HG02571 (cell line): ENCODE measurements at regions not wholly inside any gene's neighbourhood (a gene's known extent, or its start where the extent isn't known, plus 50 kb on each side); places are given as distances from the start of the nearest gene placed in this dataset.
A peak's percentile ranks its signal among the peaks of the same experiment; 100 is the strongest.
"Not testable (repeated sequence)": the region's sequence is repeated elsewhere in the genome, so short reads cannot be mapped to it uniquely, and the experiment has no call there.

ENCODE experiments used
- ATAC-seq: cut with Tn5 transposase; IDR thresholded peaks from one replicate; pipeline ENCODE4 v1.9.1; 2021; ENCODE audit warnings: mild to moderate bottlenecking, moderate library complexity; ENCODE audit not compliant: unreplicated experiment

DNA sequence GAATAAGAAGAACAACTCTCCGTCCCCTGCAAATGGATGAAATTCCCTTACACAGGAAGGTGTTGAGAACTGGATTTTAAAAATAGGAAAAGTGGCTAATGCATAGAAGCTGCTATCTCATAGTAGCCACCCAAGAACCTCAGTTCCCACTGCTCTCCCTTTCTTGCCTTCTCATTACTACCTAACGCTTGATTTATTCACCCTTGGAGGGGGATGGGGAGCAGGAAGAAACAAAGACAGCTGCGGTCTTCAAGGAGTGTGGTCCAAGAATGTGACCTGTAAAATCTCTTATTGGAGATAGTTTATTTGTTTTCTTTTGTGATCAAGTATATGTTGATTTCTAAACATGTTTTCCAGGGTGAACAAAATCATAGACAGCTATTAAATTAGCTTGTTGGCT lies 274.1 kb upstream of the CTNNB1 start:
- no peak for ATAC-seq

DNA sequence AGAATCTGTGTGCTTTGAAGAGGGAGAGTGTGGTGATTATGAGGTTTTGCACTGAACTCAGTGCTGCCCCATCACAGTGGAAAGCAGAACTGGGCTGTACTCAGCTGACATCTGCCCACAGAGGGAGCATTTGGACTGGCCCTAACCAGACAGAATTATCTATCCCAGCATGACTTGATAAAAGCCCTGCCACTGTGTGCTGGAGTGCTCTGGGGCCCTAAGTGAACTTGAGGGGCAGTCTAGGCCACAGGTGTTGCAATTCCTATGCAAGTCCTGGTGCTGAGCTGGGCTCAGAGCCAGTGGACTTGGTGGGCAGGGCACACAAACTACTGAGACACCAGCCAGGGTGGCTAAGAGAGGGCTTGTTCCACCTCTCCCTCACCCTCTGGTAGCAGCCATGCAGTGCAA lies 269.2 kb upstream of the CTNNB1 start:
- no peak for ATAC-seq

DNA sequence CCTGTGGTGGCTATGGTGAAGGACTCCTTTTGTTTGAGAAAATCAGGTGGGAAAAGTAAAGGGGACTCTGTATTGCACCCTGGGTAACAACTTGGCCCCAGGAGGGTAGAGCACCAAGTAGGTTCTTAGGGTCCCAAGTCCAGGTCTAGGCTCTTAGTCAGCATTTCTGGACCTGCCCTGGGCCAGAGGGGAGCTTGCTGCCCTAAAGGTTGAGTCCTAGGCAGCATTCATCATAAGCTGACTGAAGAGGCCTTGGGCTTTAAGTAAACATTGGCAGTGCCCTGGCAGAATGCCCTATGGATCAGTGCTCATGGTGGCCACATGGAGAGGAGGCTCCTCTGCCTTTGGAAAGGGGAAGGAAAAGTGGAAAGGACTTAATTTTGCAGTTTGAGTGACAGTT lies 268.5 kb upstream of the CTNNB1 start:
- ATAC-seq = no peak

DNA sequence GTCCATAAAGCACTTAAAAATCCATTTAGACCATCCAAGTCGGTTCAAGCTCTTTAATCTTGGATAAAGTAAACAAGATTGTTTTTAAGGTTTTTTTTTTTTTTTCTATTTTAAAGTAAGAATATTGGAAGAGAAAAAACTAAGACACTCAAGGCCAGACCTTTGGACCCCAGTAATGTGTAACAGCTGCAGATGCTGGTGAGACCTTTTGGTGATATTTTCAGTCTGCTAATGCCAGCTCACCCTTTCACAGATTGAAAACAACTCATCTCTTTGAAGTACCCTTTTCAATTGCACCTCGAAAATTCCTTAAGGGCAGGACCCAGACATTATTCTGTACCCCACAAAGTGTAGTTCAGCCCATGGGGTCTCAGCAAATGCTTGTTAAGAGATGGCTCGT lies 260.7 kb upstream of the CTNNB1 start:
- ATAC-seq = no peak

DNA sequence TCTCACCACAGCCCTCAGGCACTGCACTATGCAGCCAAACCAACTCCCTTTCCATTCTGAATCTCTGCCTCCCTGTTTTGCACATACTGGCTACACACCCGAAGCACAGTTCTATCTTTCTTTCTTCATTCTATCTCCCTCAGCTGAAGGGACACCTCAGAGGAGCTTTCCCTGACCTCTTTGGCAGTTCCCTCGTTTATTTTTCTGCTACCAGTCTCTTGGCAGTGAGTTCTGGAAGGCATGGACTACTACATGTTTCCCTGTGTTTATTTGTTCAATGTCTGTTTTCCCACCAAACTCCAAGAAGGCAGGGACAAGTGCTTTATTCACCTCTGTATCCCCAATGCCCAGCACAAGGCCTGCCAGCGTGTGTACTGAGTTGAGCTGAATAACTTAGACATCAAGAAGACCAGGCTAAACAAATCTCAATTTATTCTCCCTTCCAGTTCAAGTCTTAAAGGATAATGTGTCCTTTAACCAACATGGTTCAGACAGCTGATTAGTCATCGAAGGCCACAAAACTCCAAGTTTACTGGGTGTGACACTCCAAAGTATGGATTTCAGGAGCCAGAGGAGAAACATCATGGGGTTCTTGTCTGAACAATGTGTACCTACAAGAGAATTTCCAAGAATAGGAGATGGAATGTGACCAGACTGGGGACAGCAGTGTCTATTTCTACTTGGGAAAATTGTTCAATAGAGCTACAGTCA lies 260.1 kb upstream of the CTNNB1 start:
- ATAC-seq = no peak

DNA sequence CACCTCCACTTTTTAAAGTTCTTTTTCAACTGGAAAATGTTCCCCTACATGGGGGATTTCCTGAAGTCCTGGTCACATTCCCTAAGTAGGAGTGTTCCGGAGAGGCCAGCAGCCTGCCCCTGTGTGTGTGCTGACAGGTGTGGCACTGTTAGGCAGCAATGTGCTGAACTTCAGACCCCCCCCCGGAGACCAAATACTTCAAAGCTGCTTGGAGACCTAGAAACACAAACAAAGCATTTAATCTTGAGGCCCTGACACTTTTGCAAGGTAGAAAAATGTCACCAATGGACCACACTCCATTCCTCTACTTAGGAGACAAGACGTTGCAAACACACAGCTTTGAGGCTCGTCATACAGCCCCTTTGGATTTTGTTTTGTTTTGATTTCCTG lies 259.6 kb upstream of the CTNNB1 start:
- ATAC-seq = no peak

DNA sequence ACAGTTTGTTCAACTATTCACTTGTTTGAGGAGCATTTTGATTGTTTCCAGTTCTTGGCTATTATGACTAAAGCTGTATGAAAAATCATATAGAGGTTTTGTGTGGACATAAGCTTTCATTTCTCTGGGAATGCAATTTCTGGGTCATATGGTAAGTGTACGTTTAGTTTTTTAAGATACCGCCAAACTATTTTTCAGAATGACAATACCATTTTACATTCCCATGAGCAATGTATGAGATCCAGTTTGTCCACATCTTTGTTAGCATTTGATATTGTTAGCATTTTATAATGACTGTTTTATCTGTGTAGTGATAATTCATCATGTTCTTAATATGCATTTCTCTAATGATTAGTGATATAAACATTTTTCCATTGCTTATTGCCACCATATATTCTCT lies 258.7 kb upstream of the CTNNB1 start:
- ATAC-seq = no peak

DNA sequence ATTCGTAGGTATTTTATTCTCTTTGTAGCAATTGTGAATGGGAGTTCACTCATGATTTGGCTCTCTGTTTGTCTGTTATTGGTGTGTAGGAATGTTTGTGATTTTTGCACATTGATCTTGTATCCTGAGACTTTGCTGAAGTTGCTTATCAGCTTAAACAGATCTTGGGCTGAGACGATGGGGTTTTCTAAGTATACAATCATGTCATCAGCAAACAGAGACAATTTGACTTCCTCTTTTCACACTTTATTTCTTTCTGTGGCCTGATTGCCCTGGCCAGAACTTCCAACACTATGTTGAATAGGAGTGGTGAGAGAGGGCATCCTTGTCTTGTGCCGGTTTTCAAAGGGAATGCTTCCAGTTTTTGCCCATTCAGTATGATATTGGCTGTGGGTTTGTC lies 252.3 kb upstream of the CTNNB1 start:
- not testable (repeated sequence) for ATAC-seq

DNA sequence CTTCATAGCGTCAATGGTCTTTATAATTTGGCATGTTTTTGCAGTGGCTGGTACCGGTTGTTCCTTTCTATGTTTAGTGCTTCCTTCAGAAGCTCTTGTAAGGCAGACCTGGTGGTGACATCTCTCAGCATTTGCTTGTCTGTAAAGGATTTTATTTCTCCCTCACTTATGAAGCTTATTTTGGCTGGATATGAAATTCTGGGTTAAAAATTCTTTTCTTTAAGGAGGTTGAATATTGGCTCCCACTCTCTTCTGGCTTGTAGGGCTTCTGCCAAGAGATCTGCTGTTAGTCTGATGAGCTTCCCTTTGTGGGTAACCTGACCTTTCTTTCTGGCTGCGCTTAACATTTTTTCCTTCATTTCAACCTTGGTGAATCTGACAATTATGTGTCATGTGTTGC lies 250.0 kb upstream of the CTNNB1 start:
- ATAC-seq = not testable (repeated sequence)

DNA sequence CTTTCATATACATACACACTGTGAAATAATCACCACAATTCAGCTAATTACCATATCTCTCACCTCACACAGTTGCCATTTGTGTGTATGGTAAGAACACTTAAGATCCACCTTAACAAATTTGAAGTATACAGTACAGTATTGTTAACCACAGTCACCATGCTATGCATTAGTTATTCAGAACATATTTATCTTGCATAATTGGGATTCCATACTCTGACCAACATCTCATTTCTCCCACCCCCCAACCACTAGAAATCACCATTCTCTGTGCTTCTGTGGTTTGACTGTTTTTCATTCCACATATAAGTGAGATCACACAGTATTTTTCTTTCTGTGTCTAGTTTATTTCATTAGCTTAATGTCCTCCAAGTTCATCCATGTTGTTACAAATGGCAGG lies 247.7 kb upstream of the CTNNB1 start:
- no peak for ATAC-seq

DNA sequence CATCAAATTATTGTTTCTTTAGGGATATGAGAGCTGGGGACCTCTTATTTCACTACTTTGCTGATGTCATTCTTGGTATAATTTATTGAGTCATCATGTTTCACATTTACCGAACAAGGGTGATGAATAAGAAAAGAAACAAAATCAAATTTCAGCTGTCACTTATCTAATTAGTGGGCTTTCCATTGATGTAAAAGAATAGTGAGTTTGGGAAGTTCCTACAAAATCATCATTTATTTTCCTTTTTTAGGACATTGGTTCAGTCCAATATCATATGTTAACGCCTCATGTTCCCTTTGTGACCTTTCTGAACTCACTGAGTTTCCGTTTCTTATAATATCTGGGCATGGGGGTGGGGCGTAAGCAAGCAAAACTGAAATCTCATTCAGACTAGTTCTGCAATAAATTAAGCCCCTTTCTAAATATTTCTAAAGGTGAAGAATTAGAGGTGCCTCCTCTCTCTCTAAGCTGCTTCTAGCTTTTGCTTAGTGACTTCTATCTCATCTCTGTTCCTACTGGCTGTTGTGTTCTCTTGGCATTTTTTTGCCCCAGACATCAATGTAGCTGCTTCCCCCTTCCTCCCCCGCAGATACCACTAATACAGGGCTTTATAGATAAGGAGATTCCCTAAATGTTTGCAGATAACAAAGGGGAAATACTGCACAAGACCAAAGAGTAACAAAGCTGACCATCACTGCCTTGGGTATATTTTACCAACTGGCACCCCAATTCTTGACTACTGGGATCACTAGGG lies 238.0 kb upstream of the CTNNB1 start:
- no peak for ATAC-seq

DNA sequence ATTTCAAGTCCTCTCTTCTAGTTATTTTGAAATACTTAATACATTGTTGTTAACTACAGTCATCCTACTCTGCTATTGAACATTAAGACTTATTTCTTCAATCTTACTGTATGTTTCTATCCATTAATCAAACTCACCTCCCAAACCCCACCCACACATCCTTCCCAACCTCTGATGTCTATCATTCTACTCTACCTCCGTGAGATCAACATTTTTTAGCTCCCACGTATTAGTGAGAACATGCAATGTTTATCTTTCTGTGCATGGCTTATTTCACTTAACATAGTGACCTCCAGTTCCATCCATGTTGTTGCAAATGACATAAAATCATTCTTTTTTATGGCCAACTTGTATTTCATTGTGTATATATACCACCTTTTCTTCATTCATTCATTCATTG lies 236.6 kb upstream of the CTNNB1 start:
- ATAC-seq = no peak

DNA sequence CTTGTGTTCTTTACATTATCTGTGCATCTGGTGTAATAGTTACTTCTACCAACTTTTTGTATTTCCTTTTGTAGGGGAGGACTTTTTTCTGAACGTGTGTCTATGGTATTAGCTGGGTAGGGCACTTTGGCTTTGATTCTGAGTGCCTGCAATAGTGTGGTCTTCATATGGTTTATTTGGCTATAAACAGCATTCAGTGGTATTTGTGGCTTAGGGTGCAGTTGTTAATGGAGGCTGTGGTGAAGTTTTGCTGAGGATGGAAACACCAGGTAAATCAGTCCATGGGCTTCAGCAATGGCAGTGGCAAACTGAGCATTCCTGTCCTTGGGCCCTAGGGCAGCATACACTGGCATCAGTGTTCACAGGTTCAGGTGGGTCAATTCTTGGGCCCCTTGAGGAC lies 230.6 kb upstream of the CTNNB1 start:
- ATAC-seq = no peak

DNA sequence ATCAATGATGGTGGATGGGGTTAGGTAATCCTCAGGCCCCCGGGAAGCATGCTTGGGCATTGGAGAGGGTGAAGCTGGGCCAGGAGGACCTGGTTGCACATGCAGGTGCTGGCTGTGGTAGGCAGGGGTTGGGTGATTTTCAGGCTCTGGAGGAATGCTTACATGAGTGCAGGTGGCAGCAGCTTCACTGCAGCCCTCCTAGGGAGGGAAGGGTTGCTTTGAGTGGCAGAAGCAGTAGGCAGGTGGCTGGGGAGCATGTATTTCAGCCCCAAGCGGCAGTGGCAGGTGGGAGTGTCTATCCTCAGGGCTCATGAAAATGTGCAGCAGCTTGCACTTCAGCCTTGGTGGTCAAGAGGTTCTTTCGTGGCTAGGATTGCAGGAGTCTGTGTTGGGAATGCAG lies 230.0 kb upstream of the CTNNB1 start:
- no peak for ATAC-seq

DNA sequence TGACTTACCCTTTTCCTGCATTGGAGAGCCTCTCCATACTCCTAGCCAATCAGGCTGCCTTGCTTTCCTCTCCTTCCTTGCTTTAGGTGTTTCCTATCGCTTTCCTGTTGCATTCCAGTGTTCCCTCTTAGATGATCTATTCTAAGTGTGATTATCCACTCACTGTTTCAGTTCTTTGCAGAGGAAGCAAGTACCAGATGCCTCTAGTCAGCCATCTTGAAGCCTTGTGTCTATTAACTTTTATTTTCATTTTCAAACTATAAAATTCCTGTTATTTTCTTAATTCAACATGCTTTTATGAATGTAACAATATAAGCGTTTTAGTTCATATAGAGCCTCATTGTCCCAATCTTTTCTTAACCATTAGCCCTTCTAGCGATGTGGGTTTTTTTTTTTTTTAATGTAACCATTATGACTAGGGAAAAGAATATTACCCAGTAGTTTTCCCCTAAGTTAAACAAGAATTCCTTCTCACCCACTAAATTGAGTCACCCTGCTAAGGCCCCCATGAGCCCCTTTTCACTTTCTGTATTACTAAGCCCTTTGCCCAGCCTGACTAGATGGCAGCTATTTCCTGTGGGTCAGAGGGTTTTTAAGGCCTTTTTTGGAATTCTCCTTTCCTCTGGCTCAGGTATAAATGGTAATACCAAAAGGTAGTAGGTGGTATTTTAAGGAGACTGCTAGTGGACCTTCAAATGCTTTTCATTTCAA lies 229.4 kb upstream of the CTNNB1 start:
- no peak for ATAC-seq

DNA sequence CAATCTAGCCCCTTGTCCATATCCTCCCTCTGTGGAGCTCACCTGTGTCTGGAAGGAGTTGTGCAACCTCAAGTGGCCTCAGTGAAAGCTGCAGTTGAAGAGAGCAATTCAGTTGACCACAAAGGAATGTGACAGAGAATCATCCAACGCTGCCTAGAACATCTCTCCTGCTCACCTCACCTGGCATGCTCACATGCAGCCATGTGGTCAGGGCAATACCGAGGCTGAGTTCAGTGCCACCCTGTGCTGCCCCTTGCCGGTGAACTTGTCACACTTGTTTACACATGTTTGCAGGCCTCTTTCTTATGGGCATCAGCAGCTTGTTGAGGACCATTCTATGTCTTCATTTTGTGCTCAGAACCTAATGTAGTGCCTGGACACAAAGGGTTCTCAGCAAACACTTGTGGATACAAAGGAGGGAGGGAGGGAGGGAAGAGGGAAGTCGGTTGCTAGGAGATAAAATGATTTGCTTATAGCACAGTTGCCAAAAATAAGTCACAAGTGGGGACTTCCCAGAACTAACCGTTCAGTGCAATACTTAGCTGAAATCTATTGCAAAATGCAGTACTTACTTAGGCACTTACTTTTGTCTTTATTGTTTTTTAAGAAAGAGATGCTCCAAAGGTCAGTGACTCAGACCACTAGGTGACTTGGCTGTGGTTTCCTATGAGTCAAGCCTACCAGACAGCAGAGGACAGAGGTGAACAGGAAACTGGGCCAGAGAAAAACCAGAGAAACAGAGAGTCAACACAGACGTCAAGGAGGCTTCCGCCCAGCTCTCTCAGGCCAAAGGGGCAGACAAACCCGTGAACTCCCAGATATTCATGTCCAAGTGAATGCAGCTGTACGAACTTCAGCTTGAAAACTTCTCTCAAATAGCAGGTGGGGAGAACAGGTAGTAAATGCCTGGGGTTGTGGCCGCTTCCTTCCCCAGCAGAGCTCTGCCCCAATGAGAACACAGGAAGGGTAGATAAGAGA lies 227.8 kb upstream of the CTNNB1 start:
- ATAC-seq = peak; percentile 96

DNA sequence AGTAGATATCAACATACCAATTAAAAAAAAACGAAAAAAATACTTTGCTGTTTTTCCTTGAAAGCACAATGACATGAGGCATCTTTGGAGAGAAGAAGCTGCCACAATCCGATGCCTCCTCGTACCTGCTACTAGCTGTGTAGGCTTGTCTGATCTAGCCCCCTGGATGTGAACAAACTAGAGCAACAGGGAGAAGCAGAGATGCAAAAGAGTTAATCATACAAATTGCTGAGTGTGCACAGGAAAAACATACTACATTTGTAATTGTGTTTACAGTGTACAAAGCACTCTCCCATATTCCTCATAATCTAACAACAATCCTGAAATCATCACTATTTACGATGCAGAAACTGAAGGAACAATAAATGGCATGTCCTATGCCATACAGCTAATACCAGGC lies 227.0 kb upstream of the CTNNB1 start:
- no peak for ATAC-seq

DNA sequence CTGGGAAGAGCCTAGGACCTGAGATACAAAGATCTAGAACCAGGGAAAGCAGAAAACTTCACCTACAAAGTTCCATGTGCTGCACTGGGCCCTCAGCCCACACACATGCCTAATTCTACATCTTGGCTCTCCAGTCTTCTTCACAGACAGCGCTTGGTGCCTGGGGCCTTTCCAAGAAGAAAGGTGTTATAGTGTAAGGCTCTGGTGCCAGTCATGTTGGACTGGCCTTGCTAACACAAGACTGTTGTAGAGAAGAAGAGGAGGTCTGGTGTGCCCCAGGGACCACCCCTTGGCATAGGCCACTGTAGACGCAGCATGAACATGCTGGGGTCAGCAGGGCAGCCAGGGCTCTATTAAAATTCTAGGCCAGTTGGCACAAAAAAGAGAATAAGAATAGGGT lies 226.2 kb upstream of the CTNNB1 start:
- no peak for ATAC-seq

DNA sequence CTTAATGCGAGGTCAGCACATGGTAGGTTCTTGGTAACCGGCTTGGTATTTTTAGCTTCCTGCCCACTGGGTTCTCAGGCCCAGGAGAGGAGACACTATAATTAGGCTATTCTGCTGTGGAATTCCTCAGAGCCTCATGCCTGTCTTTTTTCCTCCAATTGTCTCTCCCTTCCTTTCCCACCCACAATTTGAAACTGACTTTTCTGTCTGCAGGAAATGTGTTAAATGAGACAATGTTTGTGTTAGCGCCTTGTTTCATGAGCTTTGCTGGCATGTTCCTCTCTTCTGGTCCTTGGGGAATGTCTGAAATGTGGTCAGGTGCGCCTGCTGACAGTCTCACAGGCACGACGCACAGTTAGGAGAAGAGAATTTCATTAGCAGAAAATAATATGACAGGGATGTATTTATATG lies 223.6 kb upstream of the CTNNB1 start:
- no peak for ATAC-seq

DNA sequence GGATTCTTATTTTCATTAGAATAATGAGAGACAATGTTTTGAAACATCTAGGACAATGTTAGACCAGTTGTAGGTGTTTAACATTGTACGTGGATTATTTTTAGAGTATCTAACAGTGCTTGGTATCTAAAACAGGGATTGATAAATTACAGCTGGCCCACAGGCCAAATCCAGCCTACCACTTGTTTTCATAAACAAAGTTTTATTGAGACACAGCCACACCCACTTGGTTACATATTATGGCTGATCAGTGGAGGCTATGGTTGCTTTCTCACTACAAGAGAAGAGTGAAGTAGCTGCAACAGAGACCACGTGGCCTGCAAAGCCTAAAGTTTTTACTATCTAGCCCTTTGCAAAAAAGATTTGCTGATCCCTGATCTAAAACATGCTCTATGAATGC lies 223.1 kb upstream of the CTNNB1 start:
- ATAC-seq = no peak

DNA sequence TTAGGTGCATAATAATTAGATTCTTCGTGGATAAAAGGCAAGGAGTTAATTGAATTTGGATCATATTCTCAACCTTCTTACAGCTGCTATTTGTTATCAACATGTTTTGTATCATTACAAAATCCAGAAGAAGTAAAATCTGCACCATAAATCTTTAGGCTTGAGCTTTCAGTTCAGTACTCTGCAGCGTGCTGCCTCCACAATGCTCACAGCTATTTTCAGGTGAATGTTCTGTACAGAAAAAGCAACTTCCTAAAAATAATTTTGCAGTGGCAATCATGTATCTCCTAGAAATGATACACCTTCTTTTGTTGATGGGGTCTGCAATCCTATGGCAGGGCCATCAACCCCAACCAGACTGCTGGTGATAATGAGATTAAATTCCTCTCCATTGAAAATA lies 220.9 kb upstream of the CTNNB1 start:
- no peak for ATAC-seq
